SK-N-SH treated with all-trans-retinoic acid at 6 μM for 48 hours (cell line): ENCODE measurements at regions not wholly inside any gene's neighbourhood (a gene's known extent, or its start where the extent isn't known, plus 50 kb on each side); places are given as distances from the start of the nearest gene placed in this dataset.

ENCODE experiments used
- ATAC-seq: fragments of 200-7000 bp; cut with Tn5 transposase; 3 replicates; pipeline ENCODE4 v1.9.1; 2020; ENCODE audit warnings: mild to moderate bottlenecking, moderate library complexity
- BACH2 ChIP-seq: fragments of 250-450 bp; sonication (Bioruptor Pico); IDR thresholded peaks from 2 replicates; pipeline ENCODE4 v1.9.0; 2021; ENCODE audit warnings: mild to moderate bottlenecking, borderline replicate concordance
- CSDC2 ChIP-seq: fragments of 250-450 bp; sonication (Bioruptor Pico); IDR thresholded peaks from 2 replicates; pipeline ENCODE4 v1.5.0; 2020; ENCODE audit warnings: mild to moderate bottlenecking, moderate library complexity
- ESRRG ChIP-seq: fragments of 250-450 bp; sonication (Bioruptor Pico); IDR thresholded peaks from 2 replicates; pipeline ENCODE4 v1.6.1; 2021; ENCODE audit warnings: mild to moderate bottlenecking
- ISL1 ChIP-seq: fragments of 250-450 bp; sonication (Bioruptor Pico); IDR thresholded peaks from 2 replicates; pipeline ENCODE4 v2.1.2; 2022; ENCODE audit warnings: mild to moderate bottlenecking, moderate library complexity
- OSR1 ChIP-seq: fragments of 250-450 bp; sonication (Bioruptor Pico); IDR thresholded peaks from 2 replicates; pipeline ENCODE4 v1.8.0; 2022; ENCODE audit warnings: moderate library complexity, mild to moderate bottlenecking, inconsistent platforms
- PPARA ChIP-seq: fragments of 250-450 bp; sonication (Bioruptor Pico); IDR thresholded peaks from 2 replicates; pipeline ENCODE4 v1.5.0; 2020; ENCODE audit warnings: mild to moderate bottlenecking, borderline replicate concordance
- RARB ChIP-seq: fragments of 250-450 bp; sonication (Bioruptor Pico); IDR thresholded peaks from 2 replicates; pipeline ENCODE4 v1.8.0; 2021; ENCODE audit warnings: mild to moderate bottlenecking, moderate library complexity
- SNAI2 ChIP-seq: fragments of 250-450 bp; sonication (Bioruptor Pico); IDR thresholded peaks from 2 replicates; pipeline ENCODE4 v1.5.0; 2020; ENCODE audit warnings: mild to moderate bottlenecking, moderate library complexity
- TCF4 ChIP-seq: fragments of 250-450 bp; sonication (Bioruptor Pico); IDR thresholded peaks from 2 replicates; pipeline ENCODE4 v1.8.0; 2021; ENCODE audit warnings: mild to moderate bottlenecking, moderate library complexity, borderline replicate concordance
- TOX ChIP-seq: fragments of 250-450 bp; sonication (Bioruptor Pico); IDR thresholded peaks from 2 replicates; pipeline ENCODE4 v1.8.0; 2021; ENCODE audit warnings: mild to moderate bottlenecking, moderate library complexity, borderline replicate concordance
- ZC3H10 ChIP-seq: fragments of 250-450 bp; sonication (Bioruptor Pico); IDR thresholded peaks from 2 replicates; pipeline ENCODE4 v1.5.1; 2021; ENCODE audit warnings: mild to moderate bottlenecking, moderate library complexity
- ZFP3 ChIP-seq: fragments of 250-450 bp; sonication (Bioruptor Pico); IDR thresholded peaks from 2 replicates; pipeline ENCODE4 v1.5.0; 2020; ENCODE audit warnings: mild to moderate bottlenecking, moderate library complexity
- ZFP30 ChIP-seq: fragments of 450-650 bp; formaldehyde crosslinking; IDR thresholded peaks from 2 replicates; pipeline ENCODE4 v1.5.0; 2022; ENCODE audit warnings: mild to moderate bottlenecking, moderate library complexity
- ZNF70 ChIP-seq: fragments of 450-650 bp; formaldehyde crosslinking; IDR thresholded peaks from 2 replicates; pipeline ENCODE4 v1.5.0; 2020; ENCODE audit warnings: mild to moderate bottlenecking, moderate library complexity
- ZNF8 ChIP-seq: fragments of 450-650 bp; formaldehyde crosslinking; IDR thresholded peaks from 2 replicates; pipeline ENCODE4 v1.5.0; 2020; ENCODE audit warnings: mild to moderate bottlenecking, moderate library complexity
- TF ChIP-seq, protein P1 (sequence below): fragments of 250-450 bp; sonication (Bioruptor Pico); IDR thresholded peaks from 2 replicates; pipeline ENCODE4 v1.8.0; 2020; ENCODE audit warnings: mild to moderate bottlenecking, moderate library complexity, borderline replicate concordance
- TF ChIP-seq, protein P2 (sequence below): fragments of 250-450 bp; sonication (Bioruptor Pico); IDR thresholded peaks from 2 replicates; pipeline ENCODE4 v1.5.0; 2020; ENCODE audit warnings: mild to moderate bottlenecking, moderate library complexity
- TF ChIP-seq, protein P3 (sequence below): fragments of 250-450 bp; sonication (Bioruptor Pico); IDR thresholded peaks from 2 replicates; pipeline ENCODE4 v1.5.1; 2021; ENCODE audit warnings: mild to moderate bottlenecking, moderate library complexity
- TF ChIP-seq, protein P4 (sequence below): fragments of 250-450 bp; sonication (Bioruptor Pico); IDR thresholded peaks from 2 replicates; pipeline ENCODE4 v1.8.0; 2021; ENCODE audit warnings: low read depth, mild to moderate bottlenecking, moderate library complexity, borderline replicate concordance
- TF ChIP-seq, protein P5 (sequence below): fragments of 250-450 bp; sonication (Bioruptor Pico); IDR thresholded peaks from 2 replicates; pipeline ENCODE4 v1.5.1; 2020; ENCODE audit warnings: low read depth, mild to moderate bottlenecking, moderate library complexity

DNA sequence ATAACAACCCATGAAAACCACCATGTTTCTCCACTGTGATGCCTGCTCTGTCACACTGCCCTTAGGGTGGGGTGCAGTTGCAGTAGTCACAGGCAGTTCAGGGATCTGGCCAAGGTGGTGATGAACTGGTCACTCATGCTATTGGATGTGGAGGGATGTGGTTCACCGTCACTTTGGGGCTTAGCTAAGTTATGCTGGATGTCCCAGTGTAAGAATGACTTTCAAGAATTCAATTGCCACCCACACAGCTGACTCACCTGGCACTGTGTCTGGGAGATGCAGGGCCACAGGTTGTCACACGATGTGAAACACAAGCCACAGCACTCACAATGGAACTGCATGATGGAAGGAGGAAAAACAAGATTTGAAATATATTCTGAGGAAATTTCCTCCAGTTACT lies 146.1 kb upstream of the CTNNB1 start:
- TF ChIP-seq ESRRG (CRISPR knock-in tag) (no peak), ISL1 (CRISPR knock-in tag) (no peak), RARB (CRISPR knock-in tag) (no peak), ZNF70 (CRISPR knock-in tag) (no peak), PPARA (CRISPR knock-in tag) (no peak), CSDC2 (no peak)
- TF ChIP-seq, protein P1, sequence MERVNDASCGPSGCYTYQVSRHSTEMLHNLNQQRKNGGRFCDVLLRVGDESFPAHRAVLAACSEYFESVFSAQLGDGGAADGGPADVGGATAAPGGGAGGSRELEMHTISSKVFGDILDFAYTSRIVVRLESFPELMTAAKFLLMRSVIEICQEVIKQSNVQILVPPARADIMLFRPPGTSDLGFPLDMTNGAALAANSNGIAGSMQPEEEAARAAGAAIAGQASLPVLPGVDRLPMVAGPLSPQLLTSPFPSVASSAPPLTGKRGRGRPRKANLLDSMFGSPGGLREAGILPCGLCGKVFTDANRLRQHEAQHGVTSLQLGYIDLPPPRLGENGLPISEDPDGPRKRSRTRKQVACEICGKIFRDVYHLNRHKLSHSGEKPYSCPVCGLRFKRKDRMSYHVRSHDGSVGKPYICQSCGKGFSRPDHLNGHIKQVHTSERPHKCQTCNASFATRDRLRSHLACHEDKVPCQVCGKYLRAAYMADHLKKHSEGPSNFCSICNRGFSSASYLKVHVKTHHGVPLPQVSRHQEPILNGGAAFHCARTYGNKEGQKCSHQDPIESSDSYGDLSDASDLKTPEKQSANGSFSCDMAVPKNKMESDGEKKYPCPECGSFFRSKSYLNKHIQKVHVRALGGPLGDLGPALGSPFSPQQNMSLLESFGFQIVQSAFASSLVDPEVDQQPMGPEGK (CRISPR knock-in tag) = no peak
- TF ChIP-seq, protein P2, sequence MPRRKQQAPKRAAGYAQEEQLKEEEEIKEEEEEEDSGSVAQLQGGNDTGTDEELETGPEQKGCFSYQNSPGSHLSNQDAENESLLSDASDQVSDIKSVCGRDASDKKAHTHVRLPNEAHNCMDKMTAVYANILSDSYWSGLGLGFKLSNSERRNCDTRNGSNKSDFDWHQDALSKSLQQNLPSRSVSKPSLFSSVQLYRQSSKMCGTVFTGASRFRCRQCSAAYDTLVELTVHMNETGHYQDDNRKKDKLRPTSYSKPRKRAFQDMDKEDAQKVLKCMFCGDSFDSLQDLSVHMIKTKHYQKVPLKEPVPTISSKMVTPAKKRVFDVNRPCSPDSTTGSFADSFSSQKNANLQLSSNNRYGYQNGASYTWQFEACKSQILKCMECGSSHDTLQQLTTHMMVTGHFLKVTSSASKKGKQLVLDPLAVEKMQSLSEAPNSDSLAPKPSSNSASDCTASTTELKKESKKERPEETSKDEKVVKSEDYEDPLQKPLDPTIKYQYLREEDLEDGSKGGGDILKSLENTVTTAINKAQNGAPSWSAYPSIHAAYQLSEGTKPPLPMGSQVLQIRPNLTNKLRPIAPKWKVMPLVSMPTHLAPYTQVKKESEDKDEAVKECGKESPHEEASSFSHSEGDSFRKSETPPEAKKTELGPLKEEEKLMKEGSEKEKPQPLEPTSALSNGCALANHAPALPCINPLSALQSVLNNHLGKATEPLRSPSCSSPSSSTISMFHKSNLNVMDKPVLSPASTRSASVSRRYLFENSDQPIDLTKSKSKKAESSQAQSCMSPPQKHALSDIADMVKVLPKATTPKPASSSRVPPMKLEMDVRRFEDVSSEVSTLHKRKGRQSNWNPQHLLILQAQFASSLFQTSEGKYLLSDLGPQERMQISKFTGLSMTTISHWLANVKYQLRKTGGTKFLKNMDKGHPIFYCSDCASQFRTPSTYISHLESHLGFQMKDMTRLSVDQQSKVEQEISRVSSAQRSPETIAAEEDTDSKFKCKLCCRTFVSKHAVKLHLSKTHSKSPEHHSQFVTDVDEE (CRISPR knock-in tag) = no peak
- TF ChIP-seq, all 23 proteins: peak for 0

DNA sequence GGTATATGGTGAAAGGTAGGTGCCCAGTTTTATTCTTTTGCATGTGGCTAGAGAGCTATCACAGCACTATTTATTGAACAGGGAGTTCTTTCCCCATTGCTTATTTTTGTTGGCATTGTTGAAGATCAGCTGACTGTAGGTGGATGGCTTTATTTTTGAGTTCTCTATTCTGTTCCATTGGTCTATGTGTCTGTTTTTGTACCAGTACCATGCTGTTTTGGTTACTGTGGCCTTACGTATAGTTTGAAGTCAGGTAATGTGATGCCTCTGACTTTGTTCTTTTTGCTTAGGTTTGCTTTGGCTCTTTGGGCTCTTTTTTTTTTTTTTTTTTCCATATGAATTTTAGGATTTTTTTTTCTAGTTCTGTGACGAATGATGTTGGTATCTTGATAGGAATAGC lies 139.2 kb upstream of the CTNNB1 start:
- ATAC-seq = no peak
- TF ChIP-seq TOX (CRISPR knock-in tag) (no peak), ZNF8 (CRISPR knock-in tag) (no peak), ZFP30 (CRISPR knock-in tag) (no peak)
- TF ChIP-seq, all 23 proteins: peak for 0

More for the DNA sequence above, 146.1 kb upstream of the CTNNB1 start:
- no peak for ATAC-seq

DNA sequence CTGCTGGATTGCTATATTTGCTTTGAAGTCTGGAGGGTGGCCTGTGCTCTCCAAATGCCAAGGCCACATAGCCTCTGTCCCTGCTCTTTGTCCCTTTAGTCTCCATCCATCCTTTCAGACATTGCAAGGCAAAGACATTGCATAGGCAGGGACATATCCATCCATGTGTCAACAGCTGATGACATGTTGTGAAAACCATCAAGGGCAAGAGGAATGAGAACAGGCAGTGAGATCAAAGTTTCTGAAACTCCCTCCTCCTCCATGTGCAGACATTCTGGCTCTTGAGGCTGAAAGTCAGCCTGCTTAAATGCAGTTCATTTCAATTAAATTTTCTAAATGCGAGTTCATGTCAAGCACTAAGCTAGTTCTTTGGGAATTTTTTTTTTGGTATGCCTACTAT lies 135.2 kb upstream of the CTNNB1 start:
- TF ChIP-seq ESRRG (CRISPR knock-in tag) = no peak
- no peak for TF ChIP-seq TCF4
- no peak for TF ChIP-seq ZFP30 (CRISPR knock-in tag)
- TF ChIP-seq, protein P3, sequence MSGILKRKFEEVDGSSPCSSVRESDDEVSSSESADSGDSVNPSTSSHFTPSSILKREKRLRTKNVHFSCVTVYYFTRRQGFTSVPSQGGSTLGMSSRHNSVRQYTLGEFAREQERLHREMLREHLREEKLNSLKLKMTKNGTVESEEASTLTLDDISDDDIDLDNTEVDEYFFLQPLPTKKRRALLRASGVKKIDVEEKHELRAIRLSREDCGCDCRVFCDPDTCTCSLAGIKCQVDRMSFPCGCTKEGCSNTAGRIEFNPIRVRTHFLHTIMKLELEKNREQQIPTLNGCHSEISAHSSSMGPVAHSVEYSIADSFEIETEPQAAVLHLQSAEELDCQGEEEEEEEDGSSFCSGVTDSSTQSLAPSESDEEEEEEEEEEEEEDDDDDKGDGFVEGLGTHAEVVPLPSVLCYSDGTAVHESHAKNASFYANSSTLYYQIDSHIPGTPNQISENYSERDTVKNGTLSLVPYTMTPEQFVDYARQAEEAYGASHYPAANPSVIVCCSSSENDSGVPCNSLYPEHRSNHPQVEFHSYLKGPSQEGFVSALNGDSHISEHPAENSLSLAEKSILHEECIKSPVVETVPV (CRISPR knock-in tag) = no peak
- no peak for TF ChIP-seq SNAI2 (CRISPR knock-in tag)
- no peak for TF ChIP-seq BACH2 (CRISPR knock-in tag)
- TF ChIP-seq, protein P4, sequence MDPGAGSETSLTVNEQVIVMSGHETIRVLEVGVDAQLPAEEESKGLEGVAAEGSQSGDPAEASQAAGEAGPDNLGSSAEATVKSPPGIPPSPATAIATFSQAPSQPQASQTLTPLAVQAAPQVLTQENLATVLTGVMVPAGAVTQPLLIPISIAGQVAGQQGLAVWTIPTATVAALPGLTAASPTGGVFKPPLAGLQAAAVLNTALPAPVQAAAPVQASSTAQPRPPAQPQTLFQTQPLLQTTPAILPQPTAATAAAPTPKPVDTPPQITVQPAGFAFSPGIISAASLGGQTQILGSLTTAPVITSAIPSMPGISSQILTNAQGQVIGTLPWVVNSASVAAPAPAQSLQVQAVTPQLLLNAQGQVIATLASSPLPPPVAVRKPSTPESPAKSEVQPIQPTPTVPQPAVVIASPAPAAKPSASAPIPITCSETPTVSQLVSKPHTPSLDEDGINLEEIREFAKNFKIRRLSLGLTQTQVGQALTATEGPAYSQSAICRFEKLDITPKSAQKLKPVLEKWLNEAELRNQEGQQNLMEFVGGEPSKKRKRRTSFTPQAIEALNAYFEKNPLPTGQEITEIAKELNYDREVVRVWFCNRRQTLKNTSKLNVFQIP (CRISPR knock-in tag) = no peak
- ATAC-seq = no peak

DNA sequence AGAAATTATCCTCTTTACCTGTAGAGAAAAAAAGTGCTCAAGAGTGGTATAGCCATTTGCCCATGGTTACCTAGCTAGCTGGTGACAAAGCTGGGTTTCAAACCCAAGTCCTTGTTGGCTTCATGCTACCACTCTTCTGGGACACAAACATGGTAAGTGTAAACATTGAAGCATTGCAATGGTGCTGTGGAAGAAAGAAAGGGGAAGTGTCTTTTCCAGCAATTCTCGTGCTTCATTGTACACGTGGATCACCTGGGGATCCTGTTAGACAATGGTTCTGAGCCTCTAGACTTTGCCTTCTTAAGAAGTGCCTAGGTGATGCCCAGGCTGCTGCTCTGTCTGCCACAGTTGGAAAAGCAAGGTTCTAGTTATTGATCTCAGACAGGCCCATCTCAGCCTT lies 134.8 kb upstream of the CTNNB1 start:
- ATAC-seq = no peak
- TF ChIP-seq, protein P1 (CRISPR knock-in tag) = no peak
- no peak for TF ChIP-seq OSR1 (CRISPR knock-in tag)
- TF ChIP-seq ZFP30 (CRISPR knock-in tag) = no peak
- TF ChIP-seq ESRRG (CRISPR knock-in tag) = no peak
- no peak for TF ChIP-seq ZFP3 (CRISPR knock-in tag)
- no peak for TF ChIP-seq ZC3H10
- no peak for TF ChIP-seq ZNF70 (CRISPR knock-in tag)
- TF ChIP-seq ZNF8 (CRISPR knock-in tag) = no peak
- TF ChIP-seq, protein P4 (CRISPR knock-in tag) = no peak
- TF ChIP-seq SNAI2 (CRISPR knock-in tag) = no peak
- TF ChIP-seq PPARA (CRISPR knock-in tag) = no peak
- no peak for TF ChIP-seq TCF4
- TF ChIP-seq, protein P5, sequence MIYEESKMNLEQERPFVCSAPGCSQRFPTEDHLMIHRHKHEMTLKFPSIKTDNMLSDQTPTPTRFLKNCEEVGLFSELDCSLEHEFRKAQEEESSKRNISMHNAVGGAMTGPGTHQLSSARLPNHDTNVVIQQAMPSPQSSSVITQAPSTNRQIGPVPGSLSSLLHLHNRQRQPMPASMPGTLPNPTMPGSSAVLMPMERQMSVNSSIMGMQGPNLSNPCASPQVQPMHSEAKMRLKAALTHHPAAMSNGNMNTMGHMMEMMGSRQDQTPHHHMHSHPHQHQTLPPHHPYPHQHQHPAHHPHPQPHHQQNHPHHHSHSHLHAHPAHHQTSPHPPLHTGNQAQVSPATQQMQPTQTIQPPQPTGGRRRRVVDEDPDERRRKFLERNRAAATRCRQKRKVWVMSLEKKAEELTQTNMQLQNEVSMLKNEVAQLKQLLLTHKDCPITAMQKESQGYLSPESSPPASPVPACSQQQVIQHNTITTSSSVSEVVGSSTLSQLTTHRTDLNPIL (CRISPR knock-in tag) = no peak
- no peak for TF ChIP-seq ISL1 (CRISPR knock-in tag)
- no peak for TF ChIP-seq BACH2 (CRISPR knock-in tag)
